GM13977 (cell line): ENCODE measurements at regions not wholly inside any gene's neighbourhood (a gene's known extent, or its start where the extent isn't known, plus 50 kb on each side); places are given as distances from the start of the nearest gene placed in this dataset.

Source experiments
- DNase-seq: peaks from one replicate; pipeline ENCODE4 v3.0.0; 2012; ENCODE audit warnings: low spot score
- CTCF ChIP-seq: IDR thresholded peaks from 2 replicates; pipeline ENCODE4 v1.5.1; 2012; ENCODE audit warnings: mild to moderate bottlenecking, control low read depth; ENCODE audit not compliant: insufficient read depth; ENCODE audit errors: extremely low read depth, missing control alignments
- in situ Hi-C: fragments of 300-500 bp; cut with MboI; formaldehyde crosslinking; loops from one replicate; pipeline ENCODE4 v1.12.0; 2022; ENCODE audit warnings: low sequenced_read_pairs, low pct_unique_long_range_greater_than_20kb, mixed read lengths, inconsistent platforms; ENCODE audit not compliant: unreplicated experiment

GRCh38 chr5:144712090-144712489 is 541.4 kb downstream of the KCTD16 start:
- in situ Hi-C loops = no loop called here
- TF ChIP-seq CTCF = no peak
- no peak for DNase-seq

- no peak for DNase-seq
- in situ Hi-C loops = no loop called here
- no peak for TF ChIP-seq CTCF
Measured at GRCh38 chr5:144711172-144711571, 540.5 kb downstream of the KCTD16 start.

- no peak for DNase-seq
- in situ Hi-C loops = no loop called here
- TF ChIP-seq CTCF = no peak
Measured at GRCh38 chr5:144710637-144711036, 540.0 kb downstream of the KCTD16 start.

- no peak for TF ChIP-seq CTCF
- in situ Hi-C loops = no loop called here
- no peak for DNase-seq
Measured at GRCh38 chr5:144703776-144704175, 533.1 kb downstream of the KCTD16 start.

- DNase-seq = no peak
- TF ChIP-seq CTCF = no peak
- in situ Hi-C loops = no loop called here
Measured at GRCh38 chr5:144698484-144698883, 527.8 kb downstream of the KCTD16 start.

GRCh38 chr5:144697847-144698262 is 527.2 kb downstream of the KCTD16 start:
- DNase-seq = no peak
- in situ Hi-C loops = no loop called here
- TF ChIP-seq CTCF = no peak

- no peak for DNase-seq
- in situ Hi-C loops = no loop called here
- no peak for TF ChIP-seq CTCF
Measured at GRCh38 chr5:144691936-144692335, 521.3 kb downstream of the KCTD16 start.
